HUES64 (cell line): ENCODE measurements at regions not wholly inside any gene's neighbourhood (a gene's known extent, or its start where the extent isn't known, plus 50 kb on each side); places are given as distances from the start of the nearest gene placed in this dataset.
A peak's percentile ranks its signal among the peaks of the same experiment; 100 is the strongest.
"Not testable (repeated sequence)": the region's sequence is repeated elsewhere in the genome, so short reads cannot be mapped to it uniquely, and the experiment has no call there.

ENCODE experiments used
- H3K27ac ChIP-seq: 2 replicates; pipeline ENCODE4 v1.7.0; 2013; ENCODE audit warnings: low read depth, low read length, inconsistent platforms
- H3K27me3 ChIP-seq: 2 replicates; pipeline ENCODE4 v1.6.1; 2013; ENCODE audit warnings: mild to moderate bottlenecking, low read length; ENCODE audit not compliant: insufficient read depth
- H3K36me3 ChIP-seq: 2 replicates; pipeline ENCODE4 v1.6.1; 2013; ENCODE audit warnings: mild to moderate bottlenecking, low read length; ENCODE audit not compliant: insufficient read depth
- H3K4me1 ChIP-seq: 2 replicates; pipeline ENCODE4 v1.6.1; 2013; ENCODE audit warnings: mild to moderate bottlenecking, low read length, moderate library complexity; ENCODE audit not compliant: insufficient read depth
- H3K4me3 ChIP-seq: 2 replicates; pipeline ENCODE4 v1.5.1; 2013; ENCODE audit warnings: mild to moderate bottlenecking, low read length, moderate library complexity
- H3K9ac ChIP-seq: 2 replicates; pipeline ENCODE4 v1.6.1; 2013; ENCODE audit warnings: mild to moderate bottlenecking, low read depth, low read length
- H3K9me3 ChIP-seq: 2 replicates; pipeline ENCODE4 v1.6.1; 2013; ENCODE audit warnings: low read depth, low read length; ENCODE audit not compliant: insufficient read depth
- WGBS: fragments of 150-250, 120-280 bp; methylation state at CpG from one replicate; pipeline ENCODE4 v1.1.7; 2013; ENCODE audit warnings: missing lambda C conversion rate; 5-methylcytosine and 5-hydroxymethylcytosine counted together

DNA sequence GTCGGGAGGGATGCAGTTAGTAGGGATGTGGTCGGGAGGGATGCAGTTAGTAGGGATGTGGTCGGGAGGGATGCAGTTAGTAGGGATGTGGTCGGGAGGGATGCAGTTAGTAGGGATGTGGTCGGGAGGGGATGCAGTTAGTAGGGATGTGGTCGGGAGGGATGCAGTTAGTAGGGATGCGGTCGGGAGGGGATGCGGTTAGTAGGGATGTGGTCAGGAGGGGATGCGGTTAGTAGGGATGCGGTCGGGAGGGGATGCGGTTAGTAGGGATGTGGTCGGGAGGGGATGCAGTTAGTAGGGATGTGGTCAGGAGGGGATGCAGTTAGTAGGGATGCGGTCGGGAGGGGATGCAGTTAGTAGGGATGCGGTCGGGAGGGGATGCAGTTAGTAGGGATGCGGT lies 96.2 kb downstream of the BDH1 start:
- H3K27me3 ChIP-seq, result peaks cover 15% of the 10 kb centered on the region
- not testable (repeated sequence) for H3K36me3 ChIP-seq, H3K9me3 ChIP-seq, H3K27ac ChIP-seq, H3K4me3 ChIP-seq, H3K4me1 ChIP-seq, H3K9ac ChIP-seq
- WGBS, result 68% methylated on average over 19 of the region's 19 CpGs

GRCh38 chr3:197458906-197459470 lies 96.8 kb downstream of the BDH1 start:
- peaks cover 21% of the 10 kb centered on the region for H3K27me3 ChIP-seq
- no peak overlapping the region for H3K4me3 ChIP-seq
- 92% methylated on average over 10 of the region's 11 CpGs for WGBS
- peaks cover 7% of the 10 kb centered on the region; the same call in 1 of the 2 replicates for H3K4me1 ChIP-seq
- H3K9me3 ChIP-seq, result no peaks in the 10 kb centered on the region
- no peak overlapping the region for H3K9ac ChIP-seq
- no peaks in the 10 kb centered on the region for H3K36me3 ChIP-seq
- no peak overlapping the region for H3K27ac ChIP-seq

DNA sequence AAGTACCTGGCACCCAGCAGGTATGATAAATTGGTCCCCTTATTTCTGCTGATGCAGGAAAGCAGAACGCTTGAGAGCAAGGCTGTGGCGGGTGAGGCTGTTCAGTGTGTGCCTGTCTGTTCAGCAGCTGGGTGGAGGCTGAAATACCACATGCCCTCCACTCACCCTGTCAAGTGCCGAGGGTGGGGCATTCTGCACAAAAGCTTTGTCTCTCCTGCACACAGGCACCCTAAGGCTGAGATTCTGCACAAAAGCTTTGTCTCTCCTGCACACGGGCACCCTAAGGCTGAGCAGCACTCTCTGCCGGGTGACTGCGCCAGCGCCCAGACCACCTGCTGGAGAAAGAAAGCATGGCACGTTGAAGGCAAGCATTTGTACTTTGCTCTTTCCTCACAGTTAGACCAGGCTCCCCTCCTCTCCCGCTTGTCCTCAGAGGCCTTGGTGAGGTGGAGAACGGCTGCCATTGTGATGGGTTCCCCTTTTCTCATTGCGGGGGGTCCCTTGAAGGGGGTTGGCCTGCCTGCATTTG lies 97.5 kb downstream of the BDH1 start:
- Histone ChIP-seq H3K4me1 (peaks cover 7% of the 10 kb centered on the region; the same call in 1 of the 2 replicates), H3K9ac (no peak overlapping the region), H3K4me3 (no peak overlapping the region), H3K9me3 (no peaks in the 10 kb centered on the region), H3K27ac (no peak overlapping the region), H3K27me3 (peaks cover 21% of the 10 kb centered on the region), H3K36me3 (no peaks in the 10 kb centered on the region)
- 72% methylated on average over 9 of the region's 11 CpGs for WGBS

DNA sequence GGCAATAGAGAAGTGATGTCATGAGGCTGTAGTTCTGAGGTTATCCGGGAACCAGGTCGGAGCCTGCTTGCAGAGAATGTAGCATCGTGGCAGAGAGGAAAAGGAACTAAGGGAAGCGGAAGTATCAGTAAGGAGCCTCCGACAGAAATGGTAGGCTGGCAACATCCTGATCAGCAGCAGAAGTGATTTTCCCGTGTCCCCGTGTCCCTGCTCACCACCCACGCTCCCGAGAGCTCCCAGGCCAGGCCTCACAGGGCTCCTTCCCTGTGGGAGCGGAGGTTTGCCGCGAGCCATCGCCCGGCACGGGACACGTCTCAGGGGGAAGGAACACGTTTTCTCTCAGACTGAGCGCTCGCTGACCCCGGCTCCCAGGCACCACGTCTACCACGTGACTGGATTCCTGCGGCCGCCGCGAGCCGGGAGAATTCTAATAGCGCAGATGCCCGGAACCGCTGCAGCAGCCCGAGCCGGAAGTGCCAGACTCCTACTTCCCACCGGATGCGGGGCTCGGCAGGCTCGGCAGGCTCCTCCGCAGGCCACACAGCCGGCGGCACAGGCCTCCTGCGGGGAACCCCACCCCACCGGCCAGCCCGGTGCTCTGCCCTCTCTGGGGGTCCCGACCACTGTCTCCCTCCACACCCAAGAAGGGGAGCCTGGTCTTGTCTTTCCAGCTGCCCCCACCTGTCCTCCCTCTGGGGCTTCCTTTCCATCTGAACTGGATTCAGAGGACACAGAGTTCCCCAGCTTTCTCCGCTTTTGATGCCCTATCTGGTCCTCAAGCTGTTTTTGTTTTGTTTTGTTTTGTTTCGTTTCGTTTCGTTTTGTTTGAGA lies 99.3 kb downstream of the BDH1 start:
- Histone ChIP-seq H3K36me3 (no peaks in the 10 kb centered on the region), H3K4me3 (peak overlapping the region; percentile 66), H3K27ac (0 out of 2 replicates have a peak overlapping the region, but pooled peaks have one; percentile 43), H3K4me1 (peaks cover 7% of the 10 kb centered on the region; the same call in 1 of the 2 replicates), H3K27me3 (peaks cover 21% of the 10 kb centered on the region), H3K9ac (peak overlapping the region; percentile 71), H3K9me3 (no peaks in the 10 kb centered on the region)
- 12% methylated on average over 47 of the region's 47 CpGs for WGBS

- not testable (repeated sequence) for H3K4me1 ChIP-seq, H3K4me3 ChIP-seq, H3K9me3 ChIP-seq, H3K9ac ChIP-seq, H3K27ac ChIP-seq, H3K36me3 ChIP-seq
- peaks cover 21% of the 10 kb centered on the region for H3K27me3 ChIP-seq
- 85% methylated on average over 2 of the region's 2 CpGs for WGBS
These were observed 100.9 kb downstream of the BDH1 start for GRCh38 chr3:197454841-197455240.

- Histone ChIP-seq H3K4me3 (no peak overlapping the region), H3K4me1 (peaks cover 7% of the 10 kb centered on the region; the same call in 1 of the 2 replicates), H3K9me3 (no peaks in the 10 kb centered on the region), H3K9ac (no peak overlapping the region), H3K36me3 (no peaks in the 10 kb centered on the region), H3K27me3 (peaks cover 21% of the 10 kb centered on the region), H3K27ac (no peak overlapping the region)
- WGBS, result 71% methylated on average over 2 of the region's 3 CpGs
These were observed 101.8 kb downstream of the BDH1 start for GRCh38 chr3:197454014-197454413.

DNA sequence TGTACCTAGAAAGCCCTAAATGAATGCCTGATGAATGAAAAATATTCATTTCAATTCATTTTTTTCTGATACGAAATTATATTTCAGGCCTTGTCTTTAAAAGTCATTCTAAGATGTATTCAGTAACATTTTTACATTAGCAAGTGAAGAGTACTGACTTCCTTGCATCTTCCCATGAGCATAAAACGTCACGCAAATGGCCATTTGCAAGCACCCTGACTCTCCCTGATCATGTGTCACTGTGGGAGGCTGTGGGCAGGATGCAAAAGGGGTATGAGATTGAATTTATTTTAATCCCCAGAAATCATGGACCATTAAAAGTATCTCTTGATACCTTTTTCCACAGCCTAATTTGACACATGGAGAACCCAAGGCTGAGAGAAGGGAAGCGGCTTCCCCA lies 105.0 kb downstream of the BDH1 start:
- Histone ChIP-seq H3K4me3 (no peak overlapping the region), H3K9me3 (no peaks in the 10 kb centered on the region), H3K27ac (no peak overlapping the region), H3K27me3 (peaks cover 15% of the 10 kb centered on the region), H3K36me3 (no peaks in the 10 kb centered on the region), H3K9ac (no peak overlapping the region), H3K4me1 (peaks cover 10% of the 10 kb centered on the region; the same call in 1 of the 2 replicates)
- WGBS, result 93% methylated on average over 3 of the region's 4 CpGs

GRCh38 chr3:197450308-197450707 lies 105.5 kb downstream of the BDH1 start:
- no peaks in the 10 kb centered on the region for H3K9me3 ChIP-seq
- H3K9ac ChIP-seq, result no peak overlapping the region
- no peaks in the 10 kb centered on the region for H3K36me3 ChIP-seq
- no peak overlapping the region for H3K27ac ChIP-seq
- peaks cover 6% of the 10 kb centered on the region; the same call in 1 of the 2 replicates for H3K4me1 ChIP-seq
- H3K27me3 ChIP-seq, result peaks cover 12% of the 10 kb centered on the region
- no peak overlapping the region for H3K4me3 ChIP-seq
- WGBS, result 83% methylated on average over 2 of the region's 2 CpGs

DNA sequence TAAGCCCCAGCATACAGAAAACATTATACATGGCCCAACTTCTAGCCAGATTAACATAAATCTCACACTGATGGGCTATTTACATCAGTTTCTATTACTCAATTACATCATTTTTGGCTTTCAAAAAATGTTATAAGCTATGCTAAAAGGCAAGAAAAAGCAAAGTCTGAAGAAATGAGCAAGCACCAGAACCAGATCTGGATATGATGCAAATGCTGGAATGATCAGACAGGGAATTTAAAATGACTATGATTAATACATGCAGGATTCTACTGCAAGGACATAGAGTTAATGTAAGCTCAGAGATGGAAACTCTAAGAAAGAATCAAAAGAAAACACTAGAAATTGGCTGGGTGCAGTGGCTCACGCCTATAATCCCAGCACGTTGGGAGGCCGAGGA lies 106.6 kb downstream of the BDH1 start:
- H3K9ac ChIP-seq, H3K36me3 ChIP-seq, H3K27ac ChIP-seq, H3K4me1 ChIP-seq, H3K4me3 ChIP-seq, H3K9me3 ChIP-seq, H3K27me3 ChIP-seq: not testable (repeated sequence)
- WGBS, result 98% methylated on average over 3 of the region's 3 CpGs

- not testable (repeated sequence) for H3K27me3 ChIP-seq, H3K4me1 ChIP-seq, H3K9ac ChIP-seq, H3K27ac ChIP-seq, H3K4me3 ChIP-seq, H3K9me3 ChIP-seq, H3K36me3 ChIP-seq
- 89% methylated on average over 3 of the region's 6 CpGs for WGBS
These were observed 108.0 kb downstream of the BDH1 start for GRCh38 chr3:197447781-197448180.

DNA sequence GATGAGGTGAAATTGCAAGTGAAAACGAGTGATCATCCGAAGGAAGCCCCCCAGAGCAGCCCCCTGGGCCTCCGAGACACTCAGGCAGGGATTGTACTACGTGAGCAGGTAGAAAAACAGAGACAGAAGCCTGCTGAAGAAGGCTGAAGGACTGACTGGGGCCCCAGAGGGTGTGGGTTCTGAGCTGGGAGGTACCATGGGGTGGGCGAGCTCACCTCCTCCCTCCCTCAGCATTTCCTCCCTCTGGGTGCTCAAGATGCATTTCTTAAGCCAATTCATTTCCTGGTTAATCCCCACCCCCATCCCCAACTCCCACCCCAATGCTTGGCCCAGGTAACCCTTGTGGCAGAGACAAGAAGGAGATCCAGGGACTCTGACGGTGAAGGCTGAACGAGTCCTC lies 108.7 kb downstream of the BDH1 start:
- H3K4me3 ChIP-seq, result no peak overlapping the region
- H3K27me3 ChIP-seq, result no peaks in the 10 kb centered on the region
- H3K9ac ChIP-seq, result no peak overlapping the region
- H3K9me3 ChIP-seq, result no peaks in the 10 kb centered on the region
- H3K4me1 ChIP-seq, result peaks cover 6% of the 10 kb centered on the region; the same call in 1 of the 2 replicates
- no peaks in the 10 kb centered on the region for H3K36me3 ChIP-seq
- 76% methylated on average over 6 of the region's 7 CpGs for WGBS
- H3K27ac ChIP-seq, result no peak overlapping the region
